Left lung (tissue), 4 donors: ENCODE measurements at regions not wholly inside any gene's neighbourhood (a gene's known extent, or its start where the extent isn't known, plus 50 kb on each side); places are given as distances from the start of the nearest gene placed in this dataset.

Experiments
- ATAC-seq: fragments of 200-7000 bp; cut with Tn5 transposase; one replicate; pipeline ENCODE4 v1.9.1; 2020; ENCODE audit warnings: moderate library complexity
- DNase-seq, 4 donors: peaks; one replicate each; pipeline ENCODE4 v3.0.0-alpha.2; 2013 to 2020
- H3K27ac ChIP-seq, 2 donors: fragments of 200-600 bp; sonication (generic) in 1 of 2; one replicate each; pipeline versions ENCODE4 v1.5.0 to v1.8.0; 2020 to 2021
- H3K27me3 ChIP-seq, 2 donors: fragments of 200-600 bp; sonication (generic) in 1 of 2; one replicate each; pipeline versions ENCODE4 v1.5.0 to v1.8.0; 2020 to 2021
- H3K36me3 ChIP-seq, 2 donors: fragments of 200-600 bp; sonication (generic) in 1 of 2; one replicate each; pipeline versions ENCODE4 v1.5.0 to v1.8.0; 2020 to 2021
- H3K4me1 ChIP-seq, 2 donors: fragments of 200-600 bp; one replicate each; pipeline ENCODE4 v1.8.0; 2021
- H3K4me3 ChIP-seq, 2 donors: fragments of 200-600 bp; sonication (generic) in 1 of 2; one replicate each; pipeline versions ENCODE4 v1.5.0 to v1.8.0; 2020 to 2021; ENCODE audit warnings: mild to moderate bottlenecking in 1 of 2
- H3K9me3 ChIP-seq, 2 donors: fragments of 200-600 bp; sonication (generic) in 1 of 2; one replicate each; pipeline versions ENCODE4 v1.5.0 to v1.8.0; 2020 to 2021
- CTCF ChIP-seq, 2 donors: fragments of 200-600 bp; sonication (generic) in 1 of 2; IDR thresholded peaks; one replicate each; pipeline versions ENCODE4 v1.5.0 to v1.8.0; 2021; ENCODE audit warnings: antibody characterized with exemption in 2 of 2
- intact Hi-C, 2 donors: fragments of 100-400 bp; cut with DNase I; formaldehyde crosslinking; loops; one replicate each; pipeline versions ENCODE4 v1.11.2 to v1.14.2; 2022
- donor health status: DM: no; HTN: yes; CAD: no.
- donor health status: DM: no; HTN: no; CAD: no.

DNA sequence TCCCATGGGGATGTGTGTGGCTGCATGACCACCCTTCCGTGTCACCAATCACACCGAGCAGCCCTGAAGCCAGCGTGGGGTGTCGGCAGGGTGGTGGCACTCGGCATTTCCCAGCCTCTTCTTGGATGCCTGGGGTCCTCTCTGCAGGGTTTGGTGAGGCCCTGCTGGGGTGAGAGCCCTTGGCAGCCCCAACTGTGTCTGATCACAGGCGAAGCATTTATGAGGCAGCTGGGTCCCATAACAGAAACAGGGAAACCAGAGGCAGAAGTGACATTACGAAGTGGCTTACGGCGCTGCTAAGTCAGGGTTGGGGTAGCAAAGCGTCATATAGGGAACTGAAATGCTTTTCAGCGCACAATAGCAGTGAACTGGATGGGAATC, 92.3 kb upstream of the SEPTIN5 start:
- H3K27me3 ChIP-seq, result no peaks in the 10 kb centered on the region
- ATAC-seq, result peak; percentile 7

DNA sequence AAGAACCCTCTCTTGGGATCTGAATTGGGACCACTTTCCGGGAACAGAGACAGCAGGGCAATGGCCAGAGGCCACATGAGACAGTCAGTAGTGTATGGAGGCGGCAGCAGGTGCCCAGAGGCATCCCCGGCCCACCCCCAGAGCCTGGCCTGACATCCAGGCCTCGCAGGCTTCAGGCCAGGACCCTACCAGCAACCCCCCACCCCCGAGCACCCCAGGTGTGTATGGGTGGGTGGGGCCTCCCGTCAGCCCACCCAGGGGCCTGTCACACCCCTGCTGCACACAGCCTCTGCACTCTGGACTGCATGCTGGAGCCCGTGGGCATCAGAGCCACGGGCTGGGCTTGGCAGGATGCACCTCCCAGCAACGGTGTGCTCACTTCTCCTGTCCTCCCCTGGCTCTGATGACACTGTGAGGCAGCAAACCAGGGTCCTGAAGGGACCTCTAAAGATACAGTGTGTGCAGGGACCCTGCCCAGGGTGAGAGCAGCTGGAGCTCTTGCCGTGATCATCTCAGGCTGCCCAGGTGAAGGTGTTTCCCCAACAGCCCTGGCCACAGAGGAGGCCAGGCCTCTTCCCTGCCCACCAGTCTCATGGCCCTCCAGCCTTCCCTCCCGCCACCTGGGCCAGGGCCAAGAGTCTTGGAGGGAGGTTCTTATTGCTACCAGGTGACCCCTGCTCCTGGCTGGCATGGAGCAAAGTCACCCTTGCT, 88.8 kb upstream of the SEPTIN5 start:
- Histone ChIP-seq H3K36me3 (no peaks in the 10 kb centered on the region), H3K27ac (no peak overlapping the region), H3K4me1 (peaks cover 10 to 16% of the 10 kb centered on the region in 2 donors), H3K27me3 (no peaks in the 10 kb centered on the region), H3K4me3 (no peak overlapping the region), H3K9me3 (no peaks in the 10 kb centered on the region)
- no peak for ATAC-seq
- DNase-seq, result no peak
- intact Hi-C loops, result loop anchor here in 1 of 2 donors (10.0 kb wide), 1 partner anchor 131 kb away; no protein-coding TSS in a partner anchor
- no peak for TF ChIP-seq CTCF (IDR thresholded peaks at IDR 0.05)

More for the DNA sequence above, 92.3 kb upstream of the SEPTIN5 start:
- no peak for TF ChIP-seq CTCF (IDR thresholded peaks at IDR 0.05)
- intact Hi-C loops, result loop anchor here in 1 of 2 donors (10.0 kb wide), 1 partner anchor 127 kb away; no protein-coding TSS in a partner anchor
- no peak for DNase-seq
- Histone ChIP-seq H3K4me1 (peaks cover 10 to 11% of the 10 kb centered on the region in 2 donors), H3K4me3 (no peak overlapping the region), H3K9me3 (no peaks in the 10 kb centered on the region), H3K27ac (peak overlapping the region in 1 of 2 donors; percentile 61), H3K36me3 (no peaks in the 10 kb centered on the region)

DNA sequence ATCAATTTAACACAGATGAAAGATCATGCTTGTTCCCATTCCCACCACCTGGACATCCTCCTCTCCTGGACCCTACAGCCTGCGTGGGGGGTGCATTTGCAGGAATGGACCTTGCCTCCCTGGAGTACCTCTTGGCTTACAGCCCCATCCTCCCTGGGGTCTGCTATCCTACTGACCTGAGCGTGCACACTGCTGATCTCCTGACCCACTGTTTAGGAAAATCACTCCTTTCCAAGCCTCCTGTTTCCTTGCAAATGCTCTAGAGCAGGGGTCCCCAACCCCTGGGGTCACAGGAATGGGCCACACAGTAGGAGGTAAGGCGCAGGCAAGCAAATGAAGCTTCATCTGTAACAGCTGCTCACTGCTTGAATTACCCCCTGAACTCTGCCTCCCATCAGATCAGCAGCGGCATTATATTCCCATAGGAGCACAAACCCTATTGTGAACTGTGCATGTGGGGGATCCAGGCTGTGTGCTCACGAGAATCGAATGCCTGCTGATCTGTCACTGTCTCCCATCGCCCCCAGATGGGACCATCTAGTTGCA, 88.2 kb upstream of the SEPTIN5 start:
- Histone ChIP-seq H3K36me3 (no peaks in the 10 kb centered on the region), H3K9me3 (no peaks in the 10 kb centered on the region), H3K27me3 (no peaks in the 10 kb centered on the region), H3K4me1 (peaks cover 4 to 10% of the 10 kb centered on the region in 2 donors), H3K27ac (no peak overlapping the region), H3K4me3 (no peak overlapping the region)
- no peak for TF ChIP-seq CTCF (IDR thresholded peaks at IDR 0.05)
- no peak for ATAC-seq
- DNase-seq, result no peak
- intact Hi-C loops, result loop anchor here in 1 of 2 donors (10.0 kb wide), 1 partner anchor 131 kb away; no protein-coding TSS in a partner anchor

DNA sequence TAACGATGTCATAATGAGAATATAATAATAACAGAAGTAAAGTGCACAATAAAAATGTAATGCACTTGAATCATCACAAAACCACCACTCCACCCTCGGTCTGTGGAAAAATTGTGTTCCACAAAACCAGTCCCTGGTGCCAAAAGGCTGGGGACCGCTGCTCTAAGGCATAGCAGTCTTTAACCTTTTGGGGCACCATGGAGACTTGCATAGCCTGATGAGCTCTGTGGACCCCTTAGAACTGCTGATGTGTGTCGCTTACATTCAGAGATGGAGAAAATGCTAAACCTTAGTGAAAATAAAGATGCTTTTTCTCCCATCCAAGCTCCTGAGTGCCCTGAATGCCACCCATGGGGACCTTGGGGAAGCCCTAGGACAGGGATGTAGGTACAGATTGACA, 87.6 kb upstream of the SEPTIN5 start:
- Histone ChIP-seq H3K4me1 (peaks cover 0 to 7% of the 10 kb centered on the region in 2 donors), H3K4me3 (no peak overlapping the region), H3K36me3 (no peaks in the 10 kb centered on the region), H3K27me3 (peaks cover 0 to under 1% of the 10 kb centered on the region in 2 donors), H3K9me3 (no peaks in the 10 kb centered on the region), H3K27ac (no peak overlapping the region)
- no peak for TF ChIP-seq CTCF (IDR thresholded peaks at IDR 0.05)
- intact Hi-C loops, result loop anchor here in 1 of 2 donors (10.0 kb wide), 1 partner anchor 132 kb away; no protein-coding TSS in a partner anchor
- DNase-seq, result no peak
- no peak for ATAC-seq

GRCh38 chr22:19628038-19628776, 86.1 kb upstream of the SEPTIN5 start:
- no peaks in the 10 kb centered on the region for H3K9me3 ChIP-seq
- H3K27ac ChIP-seq, result no peak overlapping the region
- no peak overlapping the region for H3K4me3 ChIP-seq
- ATAC-seq, result no peak
- peaks cover 0 to 5% of the 10 kb centered on the region in 2 donors for H3K4me1 ChIP-seq
- no peaks in the 10 kb centered on the region for H3K36me3 ChIP-seq
- no peak for TF ChIP-seq CTCF (IDR thresholded peaks at IDR 0.05)
- peaks cover 0 to 6% of the 10 kb centered on the region in 2 donors for H3K27me3 ChIP-seq
- intact Hi-C loops, result loop anchor here in 1 of 2 donors (10.0 kb wide), 1 partner anchor 133 kb away; no protein-coding TSS in a partner anchor
- no peak for DNase-seq
